ENCODE measurements at regions not wholly inside any gene's neighbourhood (a gene's known extent, or its start where the extent isn't known, plus 50 kb on each side); places are given as distances from the start of the nearest gene placed in this dataset.

DNA sequence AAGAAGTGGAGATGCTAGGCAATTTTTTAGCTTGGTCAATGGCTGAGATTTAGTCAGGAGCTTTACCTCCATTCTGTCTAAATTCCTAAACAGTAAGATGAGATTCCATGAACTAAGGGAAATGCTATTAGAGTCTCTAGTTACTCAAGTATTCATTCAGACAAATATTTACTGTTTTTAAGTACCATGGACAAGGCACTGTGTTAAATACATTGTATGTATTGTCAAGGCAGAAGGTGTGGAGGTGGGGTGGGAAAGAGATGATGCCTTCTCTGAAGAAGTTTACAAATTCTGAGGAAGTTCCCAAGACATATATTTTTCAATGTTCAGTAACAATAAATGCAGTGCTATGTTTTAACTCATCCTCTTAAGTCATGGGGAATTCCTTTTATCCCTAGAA, 459.9 kb upstream of the NMUR2 start:
- Histone ChIP-seq H3K27me3 (no peaks in the 10 kb centered on the region), H3K4me3 (no peak overlapping the region), H3K27ac (no peak overlapping the region), H3K4me1 (no peaks in the 10 kb centered on the region), H3K9me3 (no peaks in the 10 kb centered on the region), H3K36me3 (no peaks in the 10 kb centered on the region)
- in situ Hi-C loops (cut with MboI; ENCODE audit: low pct_ligation_motif_present in 1 of 4, low pct_unique_long_range_greater_than_20kb in 1 of 4, low sequenced_read_pairs in 3 of 4) (no loop called here), intact Hi-C loops (cut with DNase I; ENCODE audit: low total_unique reads) (no loop called here)
- DNase-seq = no peak
- TF ChIP-seq, protein P1, sequence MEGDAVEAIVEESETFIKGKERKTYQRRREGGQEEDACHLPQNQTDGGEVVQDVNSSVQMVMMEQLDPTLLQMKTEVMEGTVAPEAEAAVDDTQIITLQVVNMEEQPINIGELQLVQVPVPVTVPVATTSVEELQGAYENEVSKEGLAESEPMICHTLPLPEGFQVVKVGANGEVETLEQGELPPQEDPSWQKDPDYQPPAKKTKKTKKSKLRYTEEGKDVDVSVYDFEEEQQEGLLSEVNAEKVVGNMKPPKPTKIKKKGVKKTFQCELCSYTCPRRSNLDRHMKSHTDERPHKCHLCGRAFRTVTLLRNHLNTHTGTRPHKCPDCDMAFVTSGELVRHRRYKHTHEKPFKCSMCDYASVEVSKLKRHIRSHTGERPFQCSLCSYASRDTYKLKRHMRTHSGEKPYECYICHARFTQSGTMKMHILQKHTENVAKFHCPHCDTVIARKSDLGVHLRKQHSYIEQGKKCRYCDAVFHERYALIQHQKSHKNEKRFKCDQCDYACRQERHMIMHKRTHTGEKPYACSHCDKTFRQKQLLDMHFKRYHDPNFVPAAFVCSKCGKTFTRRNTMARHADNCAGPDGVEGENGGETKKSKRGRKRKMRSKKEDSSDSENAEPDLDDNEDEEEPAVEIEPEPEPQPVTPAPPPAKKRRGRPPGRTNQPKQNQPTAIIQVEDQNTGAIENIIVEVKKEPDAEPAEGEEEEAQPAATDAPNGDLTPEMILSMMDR (IDR thresholded peaks at IDR 0.05) = no peak
- no peak for TF ChIP-seq EP300 (IDR thresholded peaks at IDR 0.05; ENCODE audit: low read depth)
- TF ChIP-seq POLR2AphosphoS5 (IDR thresholded peaks at IDR 0.05) = no peak
- TF ChIP-seq POLR2A (IDR thresholded peaks at IDR 0.05) = no peak

DNA sequence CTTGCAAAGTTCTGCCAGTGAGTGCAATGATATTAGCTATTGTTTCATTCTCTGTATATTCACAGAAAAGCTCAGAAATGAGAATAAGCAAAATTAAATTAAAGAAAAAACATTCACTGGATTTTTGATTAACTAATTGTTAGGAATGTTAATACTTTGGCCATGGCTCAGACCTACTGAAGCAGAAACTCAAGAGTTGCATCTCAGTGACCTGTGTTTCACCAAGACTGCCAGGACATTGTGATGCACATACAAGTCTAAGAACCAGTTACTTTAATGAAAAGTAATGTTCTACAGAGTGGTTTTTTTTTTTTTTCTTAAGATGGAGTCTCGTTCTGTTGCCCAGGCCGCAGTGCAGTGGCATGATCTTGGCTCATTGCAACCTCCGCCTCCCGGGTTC, 464.9 kb upstream of the NMUR2 start:
- intact Hi-C loops (cut with DNase I; ENCODE audit: low total_unique reads) (no loop called here), in situ Hi-C loops (cut with MboI; ENCODE audit: low pct_ligation_motif_present in 1 of 4, low pct_unique_long_range_greater_than_20kb in 1 of 4, low sequenced_read_pairs in 3 of 4) (no loop called here)
- no peak overlapping the region for H3K4me3 ChIP-seq
- no peaks in the 10 kb centered on the region for H3K36me3 ChIP-seq
- no peaks in the 10 kb centered on the region for H3K4me1 ChIP-seq
- WGBS, 2 donors (ENCODE audit: low coverage in 1 of 2) = 81 to 88% methylated on average over 4 of the region's 4 CpGs
- no peaks in the 10 kb centered on the region for H3K9me3 ChIP-seq
- H3K27me3 ChIP-seq = no peaks in the 10 kb centered on the region
- DNase-seq = no peak
- no peak for TF ChIP-seq POLR2A (IDR thresholded peaks at IDR 0.05)
- no peak for TF ChIP-seq EP300 (IDR thresholded peaks at IDR 0.05; ENCODE audit: low read depth)
- no peak for TF ChIP-seq POLR2AphosphoS5 (IDR thresholded peaks at IDR 0.05)
- TF ChIP-seq, protein P1 (IDR thresholded peaks at IDR 0.05) = no peak
- no peak overlapping the region for H3K27ac ChIP-seq

DNA sequence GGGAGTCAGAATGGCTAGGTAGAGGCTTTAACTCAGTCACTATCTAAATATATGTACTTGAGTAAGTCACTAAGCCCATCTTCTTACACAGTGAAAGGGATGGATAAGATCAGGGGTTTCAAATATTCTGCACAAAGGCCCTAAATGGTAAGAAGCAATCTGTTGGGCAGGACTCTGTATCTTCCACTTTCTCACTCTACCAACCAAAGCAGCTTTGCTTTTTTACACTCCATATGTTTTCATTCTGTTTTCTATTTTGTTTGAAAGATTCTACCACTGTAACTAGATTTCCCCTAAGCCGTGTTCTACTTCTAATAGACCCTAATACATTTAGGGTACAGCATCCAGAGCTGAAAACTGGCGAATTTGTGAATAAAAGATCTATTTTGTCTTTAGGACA, 477.5 kb upstream of the NMUR2 start:
- no peaks in the 10 kb centered on the region for H3K9me3 ChIP-seq
- no peaks in the 10 kb centered on the region for H3K27me3 ChIP-seq
- 45% methylated on average over 2 of the region's 2 CpGs for WGBS, 2 donors (ENCODE audit: low coverage in 1 of 2)
- in situ Hi-C loops (cut with MboI; ENCODE audit: low pct_ligation_motif_present in 1 of 4, low pct_unique_long_range_greater_than_20kb in 1 of 4, low sequenced_read_pairs in 3 of 4) = no loop called here
- H3K36me3 ChIP-seq = no peaks in the 10 kb centered on the region
- TF ChIP-seq POLR2AphosphoS5 (IDR thresholded peaks at IDR 0.05) (no peak), EP300 (IDR thresholded peaks at IDR 0.05; ENCODE audit: low read depth) (no peak), POLR2A (IDR thresholded peaks at IDR 0.05) (no peak)
- TF ChIP-seq, protein P1 (IDR thresholded peaks at IDR 0.05) = no peak
- H3K27ac ChIP-seq = no peak overlapping the region
- no peak overlapping the region for H3K4me3 ChIP-seq
- no peaks in the 10 kb centered on the region for H3K4me1 ChIP-seq
- intact Hi-C loops (cut with DNase I; ENCODE audit: low total_unique reads) = no loop called here
- DNase-seq = no peak

DNA sequence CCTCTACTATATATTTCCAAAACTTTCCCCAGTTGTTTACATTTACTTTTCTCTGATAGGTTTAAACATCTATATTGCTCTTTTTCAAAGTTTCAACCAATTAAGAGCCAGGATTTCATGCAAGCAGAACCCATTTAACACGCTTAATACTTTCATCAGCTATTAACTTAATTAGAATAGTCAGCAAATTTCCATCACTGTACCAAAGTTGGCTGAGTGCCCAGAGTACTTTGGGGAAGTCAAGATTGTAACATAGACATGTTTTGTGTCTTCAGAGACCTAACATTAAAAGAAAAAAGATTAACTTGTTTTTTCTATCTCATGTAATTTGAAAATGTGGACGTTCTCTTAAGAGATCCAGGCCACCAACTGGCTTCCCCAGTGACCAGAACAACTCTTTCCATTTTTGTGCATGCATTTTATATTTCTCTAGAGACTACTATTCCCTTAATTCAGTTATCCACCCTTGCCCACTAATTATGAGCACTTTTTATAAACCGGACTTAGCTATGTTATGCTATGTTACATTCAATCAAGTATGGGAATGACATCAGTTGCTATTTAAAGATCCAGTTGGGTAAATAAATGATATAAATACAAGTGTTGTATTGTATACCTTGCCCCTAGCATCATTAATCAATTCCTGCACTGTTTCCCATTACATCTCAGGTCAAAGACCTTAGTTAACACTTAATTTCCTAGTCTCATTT, 478.1 kb upstream of the NMUR2 start:
- no peak overlapping the region for H3K27ac ChIP-seq
- in situ Hi-C loops (cut with MboI; ENCODE audit: low pct_ligation_motif_present in 1 of 4, low pct_unique_long_range_greater_than_20kb in 1 of 4, low sequenced_read_pairs in 3 of 4) = no loop called here
- no peak for TF ChIP-seq POLR2A (IDR thresholded peaks at IDR 0.05)
- TF ChIP-seq POLR2AphosphoS5 (IDR thresholded peaks at IDR 0.05) = no peak
- TF ChIP-seq, protein P1 (IDR thresholded peaks at IDR 0.05) = no peak
- no peak for TF ChIP-seq EP300 (IDR thresholded peaks at IDR 0.05; ENCODE audit: low read depth)

More for the DNA sequence above, 478.1 kb upstream of the NMUR2 start:
- intact Hi-C loops (cut with DNase I; ENCODE audit: low total_unique reads) = no loop called here
- Histone ChIP-seq H3K9me3 (no peaks in the 10 kb centered on the region), H3K4me1 (no peaks in the 10 kb centered on the region), H3K27me3 (no peaks in the 10 kb centered on the region), H3K36me3 (no peaks in the 10 kb centered on the region), H3K4me3 (no peak overlapping the region)
- WGBS, 2 donors (ENCODE audit: low coverage in 1 of 2) = 67 to 71% methylated on average over 3 of the region's 3 CpGs
- DNase-seq = no peak
